HepG2 (cell line): ENCODE measurements at regions not wholly inside any gene's neighbourhood (a gene's known extent, or its start where the extent isn't known, plus 50 kb on each side); places are given as distances from the start of the nearest gene placed in this dataset.

ENCODE experiments used
- CREM ChIP-seq, 2 experiments: sonication (generic) in 1 of 2; formaldehyde crosslinking in 1 of 2; IDR thresholded peaks; 2 replicates each; pipeline versions ENCODE4 v1.4.0 to v1.6.1; 2016 to 2020; ENCODE audit warnings: antibody characterized with exemption in 1 of 2, mild to moderate bottlenecking in 1 of 2, missing genetic modification reagents in 1 of 2
- DDIT3 ChIP-seq: sonication (generic); formaldehyde crosslinking; IDR thresholded peaks from 2 replicates; pipeline ENCODE4 v1.4.0; 2020; ENCODE audit warnings: mild to moderate bottlenecking, missing genetic modification reagents
- DMAP1 ChIP-seq: IDR thresholded peaks from 2 replicates; pipeline ENCODE4 v1.6.1; 2016
- DNMT1 ChIP-seq: sonication (generic); formaldehyde crosslinking; IDR thresholded peaks from 2 replicates; pipeline ENCODE4 v1.5.1; 2020; ENCODE audit warnings: mild to moderate bottlenecking, missing genetic modification reagents
- ELF1 ChIP-seq: sonication (generic); formaldehyde crosslinking; IDR thresholded peaks from 2 replicates; pipeline ENCODE4 v1.4.0; 2020; ENCODE audit warnings: missing genetic modification reagents
- GABPA ChIP-seq, 2 experiments: IDR thresholded peaks; 2 replicates each; pipeline ENCODE4 v1.6.1; 2011 to 2016; ENCODE audit warnings: low read depth in 2 of 2, low read length in 1 of 2, missing biosample characterization in 1 of 2, missing genetic modification characterization in 1 of 2
- HINFP ChIP-seq: sonication (generic); formaldehyde crosslinking; IDR thresholded peaks from 2 replicates; pipeline ENCODE4 v1.4.0; 2020; ENCODE audit warnings: low read depth, mild to moderate bottlenecking, missing genetic modification reagents
- HOXA3 ChIP-seq: sonication (generic); formaldehyde crosslinking; IDR thresholded peaks from 2 replicates; pipeline ENCODE4 v1.5.0; 2020; ENCODE audit warnings: missing genetic modification reagents
- IKZF4 ChIP-seq: sonication (generic); formaldehyde crosslinking; IDR thresholded peaks from 2 replicates; pipeline ENCODE4 v1.5.1; 2020; ENCODE audit warnings: borderline replicate concordance, mild to moderate bottlenecking, low read depth, missing genetic modification reagents; ENCODE audit errors: not compliant biosample characterization
- KMT2A ChIP-seq: sonication (generic); formaldehyde crosslinking; IDR thresholded peaks from 2 replicates; pipeline ENCODE4 v1.4.0; 2020; ENCODE audit warnings: missing genetic modification reagents
- ONECUT2 ChIP-seq: sonication (generic); formaldehyde crosslinking; IDR thresholded peaks from 2 replicates; pipeline ENCODE4 v1.4.0; 2020; ENCODE audit warnings: missing genetic modification reagents
- SETDB1 ChIP-seq: sonication (generic); formaldehyde crosslinking; IDR thresholded peaks from 2 replicates; pipeline ENCODE4 v1.5.1; 2020; ENCODE audit warnings: missing genetic modification reagents, mild to moderate bottlenecking, borderline replicate concordance
- SNAPC2 ChIP-seq: sonication (generic); formaldehyde crosslinking; IDR thresholded peaks from 2 replicates; pipeline ENCODE4 v1.8.1; 2022; ENCODE audit warnings: mild to moderate bottlenecking, missing genetic modification reagents
- SP140L ChIP-seq: sonication (generic); formaldehyde crosslinking; IDR thresholded peaks from 2 replicates; pipeline ENCODE4 v1.4.0; 2020; ENCODE audit warnings: missing genetic modification reagents, borderline replicate concordance
- SPEN ChIP-seq: sonication (generic); formaldehyde crosslinking; IDR thresholded peaks from 2 replicates; pipeline ENCODE4 v1.5.1; 2020; ENCODE audit warnings: low read depth, mild to moderate bottlenecking, missing genetic modification reagents
- THAP9 ChIP-seq: sonication (generic); formaldehyde crosslinking; IDR thresholded peaks from 2 replicates; pipeline ENCODE4; 2020; ENCODE audit warnings: missing genetic modification reagents, mild to moderate bottlenecking, borderline replicate concordance
- YY1 ChIP-seq: IDR thresholded peaks from 2 replicates; pipeline ENCODE4 v1.6.1; 2011; ENCODE audit warnings: low read length, low read depth, moderate library complexity, mild to moderate bottlenecking; ENCODE audit not compliant: insufficient read depth, insufficient replicate concordance
- ZNF136 ChIP-seq: sonication (generic); formaldehyde crosslinking; IDR thresholded peaks from 2 replicates; pipeline ENCODE4 v1.8.1; 2022; ENCODE audit warnings: low read depth, mild to moderate bottlenecking, moderate library complexity, missing genetic modification reagents
- ZNF746 ChIP-seq: sonication (generic); formaldehyde crosslinking; IDR thresholded peaks from 2 replicates; pipeline ENCODE4 v1.8.0; 2022; ENCODE audit warnings: mild to moderate bottlenecking, missing genetic modification reagents
- ZNF772 ChIP-seq: sonication (generic); formaldehyde crosslinking; IDR thresholded peaks from 2 replicates; pipeline ENCODE4 v1.5.0; 2020; ENCODE audit warnings: mild to moderate bottlenecking, missing genetic modification reagents
- TF ChIP-seq, protein P1 (sequence below): IDR thresholded peaks from 2 replicates; pipeline ENCODE4 v1.6.1; 2018; ENCODE audit warnings: missing genetic modification reagents
- TF ChIP-seq, protein P2 (sequence below): sonication (generic); formaldehyde crosslinking; IDR thresholded peaks from 2 replicates; pipeline ENCODE4 v1.5.1; 2020; ENCODE audit warnings: missing genetic modification reagents, mild to moderate bottlenecking, borderline replicate concordance

DNA sequence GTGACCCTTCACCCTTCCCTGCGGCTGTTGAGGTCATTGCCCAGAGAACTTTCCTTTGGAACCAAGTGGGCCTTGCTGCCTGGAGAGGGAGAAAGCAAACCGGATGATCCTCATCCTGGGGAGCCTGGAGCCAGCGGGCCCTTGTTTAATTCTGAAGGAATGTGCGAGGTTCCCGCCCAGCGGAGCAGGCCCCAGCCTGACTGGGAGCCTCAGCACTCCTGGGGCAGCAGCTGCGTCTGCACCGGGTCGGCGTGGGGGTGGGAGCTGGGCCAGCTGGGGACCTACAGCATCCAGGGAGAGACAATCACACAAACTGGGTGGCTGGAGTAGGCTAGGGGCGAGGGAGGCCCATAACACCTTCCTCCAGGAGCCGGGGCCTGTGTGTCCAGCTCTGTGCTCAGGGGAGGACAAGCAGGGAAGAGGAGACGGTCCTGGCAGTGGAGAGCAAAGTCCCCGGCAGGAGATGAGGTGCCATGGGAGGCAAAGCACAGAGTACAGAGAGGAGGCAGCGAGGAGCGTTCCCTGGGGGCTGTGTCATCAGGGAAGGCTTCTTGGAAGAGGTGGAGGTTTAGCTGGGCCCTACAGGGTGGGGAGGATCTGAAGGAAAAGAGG lies 61.9 kb upstream of the HAAO start (continued):
- 0 out of 2 replicates have a peak, but pooled peaks have one; percentile 52 for TF ChIP-seq ZNF746 (CRISPR knock-in tag)
- no peak for TF ChIP-seq YY1
- TF ChIP-seq SETDB1 (CRISPR knock-in tag): peak; percentile 65; the same call in 1 of the 2 replicates
- TF ChIP-seq THAP9: peak; percentile 82
- no peak for TF ChIP-seq SP140L (CRISPR knock-in tag)
- 0 out of 2 replicates have a peak, but pooled peaks have one; percentile 14 for TF ChIP-seq CREM (IDR thresholded peaks at IDR 0.05)
- no peak for TF ChIP-seq CREM (CRISPR knock-in tag; IDR thresholded peaks at IDR 0.05)
- TF ChIP-seq ELF1 (CRISPR knock-in tag): 0 out of 2 replicates have a peak, but pooled peaks have one; percentile 28
- TF ChIP-seq SPEN: peak; percentile 74; the same call in 1 of the 2 replicates
- TF ChIP-seq, protein P1, sequence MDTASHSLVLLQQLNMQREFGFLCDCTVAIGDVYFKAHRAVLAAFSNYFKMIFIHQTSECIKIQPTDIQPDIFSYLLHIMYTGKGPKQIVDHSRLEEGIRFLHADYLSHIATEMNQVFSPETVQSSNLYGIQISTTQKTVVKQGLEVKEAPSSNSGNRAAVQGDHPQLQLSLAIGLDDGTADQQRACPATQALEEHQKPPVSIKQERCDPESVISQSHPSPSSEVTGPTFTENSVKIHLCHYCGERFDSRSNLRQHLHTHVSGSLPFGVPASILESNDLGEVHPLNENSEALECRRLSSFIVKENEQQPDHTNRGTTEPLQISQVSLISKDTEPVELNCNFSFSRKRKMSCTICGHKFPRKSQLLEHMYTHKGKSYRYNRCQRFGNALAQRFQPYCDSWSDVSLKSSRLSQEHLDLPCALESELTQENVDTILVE: no peak
- no peak for TF ChIP-seq GABPA (IDR thresholded peaks at IDR 0.05; ENCODE audit: low read depth, low read length)
- no peak for TF ChIP-seq GABPA (CRISPR knock-in tag; IDR thresholded peaks at IDR 0.05; ENCODE audit: low read depth)
- peak; percentile 40; the same call in 1 of the 2 replicates for TF ChIP-seq SNAPC2 (CRISPR knock-in tag)
- TF ChIP-seq HINFP (CRISPR knock-in tag): no peak
- TF ChIP-seq ZNF772 (CRISPR knock-in tag): peak; percentile 40; the same call in 1 of the 2 replicates
- TF ChIP-seq, protein P2, sequence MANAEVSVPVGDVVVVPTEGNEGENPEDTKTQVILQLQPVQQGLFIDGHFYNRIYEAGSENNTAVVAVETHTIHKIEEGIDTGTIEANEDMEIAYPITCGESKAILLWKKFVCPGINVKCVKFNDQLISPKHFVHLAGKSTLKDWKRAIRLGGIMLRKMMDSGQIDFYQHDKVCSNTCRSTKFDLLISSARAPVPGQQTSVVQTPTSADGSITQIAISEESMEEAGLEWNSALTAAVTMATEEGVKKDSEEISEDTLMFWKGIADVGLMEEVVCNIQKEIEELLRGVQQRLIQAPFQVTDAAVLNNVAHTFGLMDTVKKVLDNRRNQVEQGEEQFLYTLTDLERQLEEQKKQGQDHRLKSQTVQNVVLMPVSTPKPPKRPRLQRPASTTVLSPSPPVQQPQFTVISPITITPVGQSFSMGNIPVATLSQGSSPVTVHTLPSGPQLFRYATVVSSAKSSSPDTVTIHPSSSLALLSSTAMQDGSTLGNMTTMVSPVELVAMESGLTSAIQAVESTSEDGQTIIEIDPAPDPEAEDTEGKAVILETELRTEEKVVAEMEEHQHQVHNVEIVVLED (CRISPR knock-in tag): peak; percentile 37; the same call in 1 of the 2 replicates
- TF ChIP-seq IKZF4: no peak
- peak; percentile 42; the same call in 1 of the 2 replicates for TF ChIP-seq DDIT3
- peak; percentile 49; the same call in 1 of the 2 replicates for TF ChIP-seq HOXA3 (CRISPR knock-in tag)
- TF ChIP-seq ZNF136 (CRISPR knock-in tag): 0 out of 2 replicates have a peak, but pooled peaks have one; percentile 38
- TF ChIP-seq DMAP1 (CRISPR knock-in tag): peak; percentile 69; the same call in 1 of the 2 replicates
- 0 out of 2 replicates have a peak, but pooled peaks have one; percentile 16 for TF ChIP-seq KMT2A (CRISPR knock-in tag)
- TF ChIP-seq ONECUT2 (CRISPR knock-in tag): no peak
- 0 out of 2 replicates have a peak, but pooled peaks have one; percentile 63 for TF ChIP-seq DNMT1 (CRISPR knock-in tag)
